ENCODE measurements at regions not wholly inside any gene's neighbourhood (a gene's known extent, or its start where the extent isn't known, plus 50 kb on each side); places are given as distances from the start of the nearest gene placed in this dataset.

GRCh38 chr11:28922386-28922981, 814.3 kb downstream of the METTL15 start:
- TF ChIP-seq EZH2 (IDR thresholded peaks at IDR 0.05) (no peak), POLR2AphosphoS5 (IDR thresholded peaks at IDR 0.05; ENCODE audit: borderline replicate concordance, low read depth, low read length) (no peak), FOXP2 (optimal IDR thresholded peaks at IDR 0.05; ENCODE audit: control extremely low read depth, extremely low read length, insufficient read depth) (no peak)
